DMS53 treated with DMSO at 0.1 percent for 48 hours (cell line): ENCODE measurements at regions not wholly inside any gene's neighbourhood (a gene's known extent, or its start where the extent isn't known, plus 50 kb on each side); places are given as distances from the start of the nearest gene placed in this dataset.

Experiments used
- DNase-seq: peaks from one replicate; lab custom pipeline; 2025; ENCODE audit not compliant: unreplicated experiment; lab: John Stamatoyannopoulos, UW

DNA sequence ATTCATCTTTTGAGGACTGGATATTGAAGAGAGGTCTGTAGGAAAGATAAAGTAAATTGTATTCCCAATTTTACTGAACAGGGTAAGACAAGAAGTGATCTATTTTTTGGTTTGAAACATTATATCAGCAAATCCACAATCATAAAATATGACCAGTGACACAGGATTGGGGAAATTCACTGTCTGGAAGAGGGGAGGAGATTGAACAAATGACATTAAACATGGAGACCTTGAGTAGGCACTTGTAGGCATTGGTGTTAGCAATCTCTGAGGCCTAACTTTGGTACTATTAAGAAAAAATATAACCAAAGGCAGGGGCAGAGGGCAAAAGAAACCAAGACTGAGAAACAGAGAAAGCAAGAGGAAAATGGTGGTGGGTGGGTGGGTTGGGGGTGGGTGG, 132.6 kb upstream of the TMEM161B start:
- no peak for DNase-seq

- no peak for DNase-seq
Observed at GRCh38 chr5:88399561-88399960, 130.9 kb upstream of the TMEM161B start.

DNA sequence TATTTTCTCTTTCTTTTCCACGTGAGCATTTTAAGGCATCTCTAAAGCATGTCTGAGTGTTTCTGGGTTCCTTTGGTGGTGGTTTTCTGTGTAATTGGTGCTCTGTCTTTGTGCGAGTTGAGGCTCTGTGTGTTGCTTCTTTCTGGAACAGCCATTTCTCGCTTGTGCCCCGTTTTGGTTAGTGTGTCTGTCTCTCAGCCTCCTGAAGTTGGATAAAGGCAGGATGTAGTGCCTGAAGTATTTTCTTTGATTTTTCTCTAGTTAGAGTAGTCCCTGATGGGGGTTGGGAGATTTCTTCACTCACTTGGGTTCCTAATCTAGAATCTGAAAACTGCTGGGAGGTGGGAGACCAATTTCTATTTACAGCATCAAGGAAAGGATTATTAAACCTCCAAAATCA, 129.7 kb upstream of the TMEM161B start:
- DNase-seq = no peak

DNA sequence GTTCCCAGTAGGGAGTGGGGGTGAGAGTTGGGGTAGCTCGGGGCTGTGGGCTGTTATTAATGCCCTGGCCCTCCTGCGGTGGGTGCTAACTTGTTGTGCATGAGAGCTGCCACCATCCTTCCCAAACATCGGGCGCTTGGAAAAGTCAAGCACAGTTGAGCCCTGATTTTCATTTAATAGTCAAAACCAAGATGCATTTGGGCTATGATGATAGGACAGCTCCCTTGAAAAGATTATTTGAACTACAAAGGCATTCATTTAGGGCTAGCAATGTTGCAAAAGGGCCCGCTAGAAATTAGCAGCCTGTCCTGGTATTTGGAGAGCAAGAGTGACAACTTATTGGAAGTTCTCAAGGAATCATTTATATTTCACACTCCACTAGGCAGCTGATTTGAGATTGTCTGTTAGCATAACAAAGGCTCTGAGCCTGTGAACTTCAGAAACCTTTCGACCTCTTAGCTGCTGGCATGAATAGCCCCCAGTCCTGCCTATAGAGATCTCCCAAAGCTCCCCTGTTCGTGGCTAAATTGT, 128.2 kb upstream of the TMEM161B start:
- no peak for DNase-seq

DNA sequence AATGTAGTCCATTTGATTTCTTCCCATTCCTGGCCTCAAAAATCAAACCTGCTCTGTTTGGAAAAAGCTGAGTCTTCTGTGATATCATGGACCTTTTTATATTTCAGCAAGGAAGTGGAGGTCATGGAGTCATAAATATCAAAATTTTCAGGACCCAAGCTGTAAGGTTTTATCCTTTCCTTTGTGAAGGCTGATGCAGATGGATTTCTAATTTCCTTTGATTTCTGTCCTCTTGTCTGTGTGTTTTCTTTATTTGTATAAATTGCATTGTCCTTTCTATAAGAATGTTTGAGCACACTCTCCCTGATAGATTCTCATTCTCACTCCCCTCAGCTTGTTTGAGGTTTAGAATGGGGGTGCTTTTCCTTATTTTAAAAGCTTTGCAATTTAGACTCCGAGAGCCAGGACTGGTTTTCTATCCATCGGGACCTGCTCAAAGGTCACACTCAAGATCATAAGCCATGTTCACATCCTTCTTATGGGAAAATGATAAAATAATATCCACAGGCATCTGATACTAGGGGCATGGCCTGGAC, 127.4 kb upstream of the TMEM161B start:
- no peak for DNase-seq

- no peak for DNase-seq
Observed at GRCh38 chr5:88395264-88395663, 126.6 kb upstream of the TMEM161B start.

- DNase-seq = no peak
Observed at GRCh38 chr5:88394536-88395175, 126.0 kb upstream of the TMEM161B start.

- no peak for DNase-seq
Observed at GRCh38 chr5:88393716-88394535, 125.3 kb upstream of the TMEM161B start.

DNA sequence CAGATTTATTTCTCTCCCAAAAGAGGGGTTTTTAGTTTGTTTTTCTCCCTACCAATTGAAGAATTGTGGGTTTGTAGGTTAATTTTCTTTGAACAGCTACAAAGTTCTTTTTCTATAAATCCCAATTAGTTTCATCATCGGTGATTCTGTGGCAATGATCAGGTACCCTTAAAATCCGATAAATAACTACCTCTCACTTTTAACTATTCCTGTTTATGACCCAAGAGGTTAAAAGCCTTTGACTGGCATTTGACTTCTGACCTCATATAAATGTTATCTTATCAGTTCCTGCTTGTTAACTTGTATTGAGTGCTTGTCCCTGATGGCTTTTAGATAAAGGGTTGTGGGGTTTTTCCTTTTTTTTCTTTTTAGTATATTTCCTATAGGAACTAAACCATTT, 124.4 kb upstream of the TMEM161B start:
- no peak for DNase-seq

- no peak for DNase-seq
Observed at GRCh38 chr5:88391991-88392390, 123.3 kb upstream of the TMEM161B start.

- no peak for DNase-seq
Observed at GRCh38 chr5:88391116-88391515, 122.5 kb upstream of the TMEM161B start.

DNA sequence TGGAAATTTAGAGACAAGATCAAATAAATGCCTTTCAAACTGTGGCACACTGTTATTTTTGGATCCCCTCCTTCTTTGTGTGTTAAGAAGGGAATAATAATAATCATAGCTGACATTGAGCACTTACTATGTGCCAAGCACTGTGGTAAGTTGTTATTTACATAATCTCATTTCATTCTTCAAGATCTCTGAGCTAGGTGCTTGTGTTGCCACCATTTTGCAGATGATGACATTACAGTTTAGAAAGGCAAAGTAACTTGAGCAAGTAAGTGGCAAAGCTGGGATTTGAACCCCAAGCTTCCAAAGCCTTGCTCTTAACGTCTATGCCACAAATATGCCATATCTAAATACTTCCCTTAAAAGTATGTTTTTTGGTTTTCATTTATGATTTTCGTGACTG, 121.8 kb upstream of the TMEM161B start:
- DNase-seq = no peak

DNA sequence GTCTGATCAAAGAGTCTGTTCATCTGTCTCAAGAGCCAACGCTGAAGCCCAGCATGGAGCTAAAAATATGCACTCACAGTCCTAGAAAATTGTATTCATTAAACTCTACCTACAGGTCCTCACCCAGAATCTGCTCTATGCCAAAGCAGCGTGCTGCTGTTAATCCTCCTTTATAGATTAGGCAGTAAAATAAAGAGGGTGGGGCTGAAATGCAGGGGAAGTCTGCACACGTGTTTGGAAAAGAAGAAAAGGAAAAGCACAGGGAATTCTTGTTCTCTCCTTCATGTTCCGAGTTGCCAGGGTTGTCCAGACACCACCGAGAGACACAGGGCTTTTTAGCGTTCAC, 121.4 kb upstream of the TMEM161B start:
- no peak for DNase-seq

GRCh38 chr5:88389338-88390095, 120.9 kb upstream of the TMEM161B start:
- DNase-seq = no peak

DNA sequence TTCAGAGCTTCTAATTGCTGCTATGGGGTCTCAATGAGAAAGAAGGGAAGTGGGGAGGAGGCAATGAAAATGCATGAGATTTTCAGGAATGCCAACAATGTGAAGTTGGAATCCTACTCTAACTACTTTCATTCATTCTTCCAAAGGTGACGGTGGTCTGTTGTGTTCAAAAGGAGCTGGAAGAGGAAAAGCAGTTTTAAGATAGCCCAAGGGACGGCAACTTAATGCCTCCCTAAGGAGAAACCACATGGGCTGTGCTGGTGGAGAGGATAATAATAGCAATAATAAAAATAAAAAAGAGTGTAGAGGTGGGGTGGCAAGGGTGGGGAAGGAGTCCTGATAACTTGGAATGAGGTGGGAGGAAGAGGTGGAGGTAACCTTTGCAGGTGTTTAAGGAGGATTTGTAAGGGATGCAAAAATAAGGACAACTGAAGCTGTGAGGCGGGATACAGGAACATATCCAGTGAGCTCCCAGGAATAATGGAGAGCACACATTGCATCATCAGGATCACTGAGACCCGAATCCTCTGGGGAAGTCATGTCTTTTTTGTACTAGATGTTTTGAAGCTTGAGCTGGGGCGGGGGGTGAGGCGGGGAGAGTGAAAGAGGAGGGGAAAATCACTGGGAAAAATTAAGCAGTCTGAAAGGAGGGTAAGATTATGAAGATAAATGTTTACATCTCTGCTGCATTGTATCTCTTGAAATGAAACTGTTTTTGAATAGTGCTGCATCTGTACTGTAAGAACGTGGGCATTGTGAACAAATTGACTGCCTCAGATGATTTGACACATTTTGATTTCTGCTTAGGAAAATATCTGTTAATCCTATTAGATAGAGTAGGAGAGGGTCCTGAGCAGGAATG, 120.1 kb upstream of the TMEM161B start:
- no peak for DNase-seq

DNA sequence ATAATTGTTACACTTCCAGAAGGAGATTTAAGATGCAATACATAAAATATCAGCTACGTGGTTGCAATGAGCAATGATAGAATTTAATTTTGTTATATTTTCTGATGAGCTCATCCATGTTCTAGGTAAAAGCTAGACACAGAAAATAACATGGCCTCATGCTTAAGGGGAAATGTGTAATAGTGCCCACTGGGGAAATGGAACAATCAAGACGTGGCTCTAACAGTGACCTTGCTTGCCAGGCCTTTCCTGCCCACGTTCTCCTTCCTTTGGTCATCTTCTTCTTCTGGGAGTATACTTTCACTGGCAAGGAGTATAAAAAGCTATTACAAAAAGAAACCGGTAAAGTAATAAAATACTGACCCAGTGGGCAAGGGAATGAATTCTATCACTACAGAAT, 116.2 kb upstream of the TMEM161B start:
- no peak for DNase-seq

DNA sequence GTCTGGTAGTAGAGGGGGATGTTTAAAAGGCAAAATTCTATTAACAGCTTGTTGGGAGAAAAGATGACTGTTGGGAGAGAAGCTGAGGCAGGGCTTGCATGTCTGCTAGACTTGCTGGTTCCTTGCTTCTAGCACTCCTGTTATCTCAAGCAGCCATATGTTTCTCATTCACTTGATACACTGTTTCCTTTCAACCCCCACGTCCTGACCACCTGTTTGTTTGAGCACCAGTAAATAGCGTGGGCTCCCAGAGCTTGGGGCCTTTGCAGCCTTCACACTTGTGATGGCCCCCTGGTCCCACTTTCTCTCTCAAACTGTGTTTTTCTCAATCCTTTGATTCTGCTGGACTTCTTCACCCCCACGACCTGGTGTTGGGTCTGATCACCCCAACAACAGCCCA, 111.7 kb upstream of the TMEM161B start:
- DNase-seq = no peak

DNA sequence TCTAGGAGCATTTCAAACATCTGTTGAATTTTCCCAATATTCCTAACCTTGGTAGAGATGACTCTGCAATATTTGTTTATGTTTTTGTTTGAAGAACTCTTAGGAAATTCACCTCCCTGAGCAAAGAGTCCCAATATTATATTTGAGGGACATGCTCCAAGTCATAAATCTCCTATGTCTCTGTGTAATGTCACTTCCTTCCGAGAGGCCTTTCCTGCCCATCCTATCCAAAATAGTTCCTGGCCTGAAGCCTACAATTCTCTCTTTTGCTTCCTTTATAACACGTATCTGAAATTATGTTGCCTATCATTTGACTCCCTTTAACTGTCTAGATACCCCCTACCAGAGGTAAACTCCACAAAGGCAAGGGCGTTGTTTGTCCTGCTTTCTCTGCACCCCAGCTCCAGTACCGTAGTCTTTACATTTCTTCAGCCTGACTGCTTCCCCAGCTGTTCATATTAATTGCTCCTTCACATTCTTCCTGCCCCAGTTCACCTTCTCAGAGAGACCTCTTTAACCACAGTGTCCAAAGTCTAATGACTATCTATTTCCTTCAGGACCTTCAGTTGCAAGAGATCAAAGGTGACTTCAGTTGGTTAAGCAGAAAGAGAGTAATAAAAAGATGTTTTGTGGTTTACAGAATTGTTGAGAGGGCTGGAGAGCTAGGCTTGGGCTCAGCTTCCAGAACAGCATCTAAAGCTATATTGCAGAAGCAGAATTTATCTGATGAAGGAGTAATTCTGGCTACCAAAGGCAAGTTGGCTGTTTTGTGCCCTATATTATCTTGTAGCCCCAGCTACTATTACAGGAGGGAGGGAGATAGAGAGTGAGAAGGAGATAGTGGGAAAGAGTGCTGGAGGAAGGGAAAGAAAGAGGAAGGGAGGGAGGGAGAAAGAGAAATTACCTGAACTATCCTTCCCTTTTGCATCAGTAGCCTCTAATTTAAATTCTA, 109.3 kb upstream of the TMEM161B start:
- no peak for DNase-seq

DNA sequence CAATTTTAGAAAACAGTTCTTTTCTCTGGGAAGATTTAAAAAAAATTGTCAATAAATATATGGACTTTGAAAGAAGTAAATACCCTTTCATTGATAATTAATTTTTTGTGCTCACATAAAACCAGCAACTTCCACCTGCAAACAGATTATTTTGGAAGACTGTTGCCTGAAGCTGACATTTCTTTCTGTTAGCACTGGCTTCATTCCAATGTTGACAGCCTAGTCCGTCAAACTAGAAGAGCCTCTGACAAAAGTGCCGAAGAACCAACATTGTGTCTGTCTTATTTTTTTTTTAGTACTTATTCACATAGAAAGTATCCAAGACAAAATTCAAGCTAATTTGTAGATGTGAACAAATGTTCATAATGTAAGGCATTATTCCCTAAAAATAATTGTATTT, 108.6 kb upstream of the TMEM161B start:
- no peak for DNase-seq

- DNase-seq = no peak
Observed at GRCh38 chr5:88376728-88377127, 108.1 kb upstream of the TMEM161B start.
